ENCODE measurements at regions not wholly inside any gene's neighbourhood (a gene's known extent, or its start where the extent isn't known, plus 50 kb on each side); places are given as distances from the start of the nearest gene placed in this dataset.

DNA sequence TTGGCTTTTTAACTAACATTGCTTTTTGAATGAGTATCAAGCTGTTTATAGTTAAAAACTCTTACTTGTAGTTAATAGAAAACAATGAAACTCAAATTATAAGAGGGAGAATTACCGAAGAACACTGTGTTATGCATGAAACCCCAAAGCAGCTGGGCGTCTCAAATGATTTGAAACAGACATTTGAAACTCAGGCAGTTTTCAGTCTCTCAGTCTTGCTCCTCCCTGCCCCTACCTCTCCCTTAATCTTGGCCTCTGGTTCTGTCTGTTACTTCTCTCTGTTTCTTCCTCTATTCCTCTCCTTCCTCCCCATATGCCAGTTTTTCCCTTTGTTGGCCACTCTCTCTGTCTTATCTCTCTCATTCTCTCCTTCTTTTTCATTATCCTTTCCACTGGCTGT is 118.3 kb upstream of the SYNPR start:
- DNase-seq (no peak), ATAC-seq (ENCODE audit: low read depth) (no peak)
- Histone ChIP-seq H3K27me3 (replicated peaks in 1 of 4; ENCODE audit: control extremely low read depth in 1 of 4, control insufficient read depth in 3 of 4, insufficient read depth in 4 of 4, low read length in 3 of 4) (no peaks in the 10 kb centered on the region), H3K27ac (ENCODE audit: low read length in 2 of 2) (no peak overlapping the region), H3K4me2 (replicated peaks; ENCODE audit: low read depth, low read length, poor library complexity, severe bottlenecking) (no peak overlapping the region), H3K79me2 (ENCODE audit: control insufficient read depth, insufficient read depth, low read length) (no peaks in the 10 kb centered on the region), H4K20me1 (ENCODE audit: control insufficient read depth, insufficient read depth, low read length, poor library complexity, severe bottlenecking) (no peaks in the 10 kb centered on the region), H3K4me3 (ENCODE audit: control extremely low read depth in 1 of 5, extremely low read depth in 1 of 5, insufficient read depth in 1 of 5, low read depth in 2 of 5, low read length in 4 of 5) (no peak overlapping the region), H3K9me3 (ENCODE audit: control extremely low read depth in 1 of 3, control insufficient read depth in 2 of 3, insufficient read depth in 1 of 3, low read length in 2 of 3) (no peaks in the 10 kb centered on the region), H2AFZ (ENCODE audit: insufficient read depth, low read depth, low read length, poor library complexity, severe bottlenecking) (no peak overlapping the region), H3K4me1 (ENCODE audit: control insufficient read depth in 2 of 2, insufficient read depth in 2 of 2, low read length in 2 of 2) (no peaks in the 10 kb centered on the region), H3K36me3 (replicated peaks in 1 of 2; ENCODE audit: control extremely low read depth in 1 of 2, control insufficient read depth in 1 of 2, extremely low read depth in 1 of 2, insufficient read depth in 2 of 2, low read length in 1 of 2) (no peaks in the 10 kb centered on the region), H3K9ac (ENCODE audit: low read length) (no peak overlapping the region)
- Mint-ChIP-seq H3K27ac (no peak overlapping the region), H3K4me3 (no peak overlapping the region), H3K27me3 (no peaks in the 10 kb centered on the region), H3K9me3 (ENCODE audit: insufficient read depth) (peaks cover 7% of the 10 kb centered on the region), H3K4me1 (no peaks in the 10 kb centered on the region)
- 58% methylated on average over 2 of the region's 2 CpGs for WGBS (ENCODE audit: insufficient coverage)
- CTCF ChIA-PET: no interaction called here
- POLR2A ChIA-PET: no interaction called here
- intact Hi-C loops (cut with micrococcal nuclease): no loop called here
- TF ChIP-seq, protein P1, sequence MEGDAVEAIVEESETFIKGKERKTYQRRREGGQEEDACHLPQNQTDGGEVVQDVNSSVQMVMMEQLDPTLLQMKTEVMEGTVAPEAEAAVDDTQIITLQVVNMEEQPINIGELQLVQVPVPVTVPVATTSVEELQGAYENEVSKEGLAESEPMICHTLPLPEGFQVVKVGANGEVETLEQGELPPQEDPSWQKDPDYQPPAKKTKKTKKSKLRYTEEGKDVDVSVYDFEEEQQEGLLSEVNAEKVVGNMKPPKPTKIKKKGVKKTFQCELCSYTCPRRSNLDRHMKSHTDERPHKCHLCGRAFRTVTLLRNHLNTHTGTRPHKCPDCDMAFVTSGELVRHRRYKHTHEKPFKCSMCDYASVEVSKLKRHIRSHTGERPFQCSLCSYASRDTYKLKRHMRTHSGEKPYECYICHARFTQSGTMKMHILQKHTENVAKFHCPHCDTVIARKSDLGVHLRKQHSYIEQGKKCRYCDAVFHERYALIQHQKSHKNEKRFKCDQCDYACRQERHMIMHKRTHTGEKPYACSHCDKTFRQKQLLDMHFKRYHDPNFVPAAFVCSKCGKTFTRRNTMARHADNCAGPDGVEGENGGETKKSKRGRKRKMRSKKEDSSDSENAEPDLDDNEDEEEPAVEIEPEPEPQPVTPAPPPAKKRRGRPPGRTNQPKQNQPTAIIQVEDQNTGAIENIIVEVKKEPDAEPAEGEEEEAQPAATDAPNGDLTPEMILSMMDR (IDR thresholded peaks at IDR 0.05): no peak
- no peak for TF ChIP-seq EZH2 (IDR thresholded peaks at IDR 0.05; ENCODE audit: borderline replicate concordance, insufficient read depth, low read depth, low read length, poor library complexity, severe bottlenecking)

DNA sequence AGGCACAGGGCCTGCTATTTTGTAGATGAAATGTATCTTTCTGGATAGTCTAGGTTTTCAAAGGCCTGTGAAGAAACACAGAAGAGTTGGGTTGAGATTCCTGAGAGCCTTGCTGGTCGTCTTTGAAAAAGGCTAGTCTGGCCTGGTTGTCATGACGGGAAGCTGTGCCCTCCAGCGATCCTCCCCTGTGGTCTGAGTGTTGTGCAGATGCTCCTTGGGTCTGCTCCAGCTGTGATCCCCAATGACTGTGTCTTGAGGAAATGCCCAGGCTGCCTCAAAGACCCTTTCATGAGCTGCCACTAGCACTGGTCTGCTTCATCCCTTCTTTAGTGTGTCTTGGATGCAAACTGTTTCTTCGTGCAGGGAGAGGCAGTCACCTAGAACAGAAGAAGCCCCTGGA is 111.0 kb upstream of the SYNPR start:
- CTCF ChIA-PET: no interaction called here
- peaks cover 0 to 4% (median 0%) of the 10 kb centered on the region in 3 donors for H3K9me3 ChIP-seq (ENCODE audit: control extremely low read depth in 1 of 3, control insufficient read depth in 2 of 3, insufficient read depth in 1 of 3, low read length in 2 of 3)
- DNase-seq (no peak), ATAC-seq (ENCODE audit: low read depth) (no peak)
- intact Hi-C loops (cut with micrococcal nuclease): no loop called here
- no peaks in the 10 kb centered on the region for H3K36me3 ChIP-seq (replicated peaks in 1 of 2; ENCODE audit: control extremely low read depth in 1 of 2, control insufficient read depth in 1 of 2, extremely low read depth in 1 of 2, insufficient read depth in 2 of 2, low read length in 1 of 2)
- H2AFZ ChIP-seq (ENCODE audit: insufficient read depth, low read depth, low read length, poor library complexity, severe bottlenecking): no peak overlapping the region
- H3K79me2 ChIP-seq (ENCODE audit: control insufficient read depth, insufficient read depth, low read length): no peaks in the 10 kb centered on the region
- no peaks in the 10 kb centered on the region for H3K4me1 ChIP-seq (ENCODE audit: control insufficient read depth in 2 of 2, insufficient read depth in 2 of 2, low read length in 2 of 2)
- Mint-ChIP-seq H3K4me1 (no peaks in the 10 kb centered on the region), H3K27me3 (no peaks in the 10 kb centered on the region), H3K9me3 (ENCODE audit: insufficient read depth) (peaks cover 3% of the 10 kb centered on the region), H3K4me3 (no peak overlapping the region), H3K27ac (no peak overlapping the region)
- no peak overlapping the region for H3K9ac ChIP-seq (ENCODE audit: low read length)
- no peaks in the 10 kb centered on the region for H3K27me3 ChIP-seq (replicated peaks in 1 of 4; ENCODE audit: control extremely low read depth in 1 of 4, control insufficient read depth in 3 of 4, insufficient read depth in 4 of 4, low read length in 3 of 4)
- POLR2A ChIA-PET: no interaction called here
- H3K27ac ChIP-seq (ENCODE audit: low read length in 2 of 2): no peak overlapping the region
- no peak overlapping the region for H3K4me2 ChIP-seq (replicated peaks; ENCODE audit: low read depth, low read length, poor library complexity, severe bottlenecking)
- H4K20me1 ChIP-seq (ENCODE audit: control insufficient read depth, insufficient read depth, low read length, poor library complexity, severe bottlenecking): no peaks in the 10 kb centered on the region
- 72% methylated on average over 4 of the region's 4 CpGs for WGBS (ENCODE audit: insufficient coverage)
- TF ChIP-seq, protein P1 (IDR thresholded peaks at IDR 0.05): no peak
- no peak for TF ChIP-seq EZH2 (IDR thresholded peaks at IDR 0.05; ENCODE audit: borderline replicate concordance, insufficient read depth, low read depth, low read length, poor library complexity, severe bottlenecking)
- no peak overlapping the region for H3K4me3 ChIP-seq (ENCODE audit: control extremely low read depth in 1 of 5, extremely low read depth in 1 of 5, insufficient read depth in 1 of 5, low read depth in 2 of 5, low read length in 4 of 5)
